ENCODE measurements at regions not wholly inside any gene's neighbourhood (a gene's known extent, or its start where the extent isn't known, plus 50 kb on each side); places are given as distances from the start of the nearest gene placed in this dataset.
A peak's percentile ranks its signal among the peaks of the same experiment; 100 is the strongest.
"Not testable (repeated sequence)": the region's sequence is repeated elsewhere in the genome, so short reads cannot be mapped to it uniquely, and the experiment has no call there.

- DNase-seq, result no peak
- Histone ChIP-seq H3K27me3 (no peaks in the 10 kb centered on the region), H3K9me3 (no peaks in the 10 kb centered on the region), H3K36me3 (no peaks in the 10 kb centered on the region), H3K4me3 (no peak overlapping the region), H3K4me1 (peaks cover 0 to 5% (median 2%) of the 10 kb centered on the region in 4 donors), H3K27ac (no peak overlapping the region)
- WGBS, 5 donors, result 89 to 95% (median 92%) methylated on average over 2 of the region's 2 CpGs
- intact Hi-C loops (cut with DNase I; ENCODE audit: low total_unique reads), result no loop called here
- TF ChIP-seq CTCF (IDR thresholded peaks at IDR 0.05), result no peak
- TF ChIP-seq POLR2AphosphoS5 (IDR thresholded peaks at IDR 0.05), result no peak
- no peak for TF ChIP-seq EP300 (IDR thresholded peaks at IDR 0.05)
- no peak for TF ChIP-seq POLR2A (IDR thresholded peaks at IDR 0.05)
Observed at GRCh38 chr6:81944661-81945060, 192.2 kb upstream of the TENT5A start.

- intact Hi-C loops (cut with DNase I; ENCODE audit: low total_unique reads); H3K36me3 ChIP-seq; H3K27me3 ChIP-seq; DNase-seq; H3K9me3 ChIP-seq; H3K27ac ChIP-seq; H3K4me3 ChIP-seq: not testable (repeated sequence)
- 86 to 92% (median 88%) methylated on average over 2 to 3 of the region's 3 CpGs for WGBS, 5 donors
- H3K4me1 ChIP-seq, result peaks cover 0 to 21% (median 10%) of the 10 kb centered on the region in 4 donors
Observed at GRCh38 chr6:81942842-81943241, 190.4 kb upstream of the TENT5A start.

GRCh38 chr6:81942067-81942370 lies 189.5 kb upstream of the TENT5A start:
- Histone ChIP-seq H3K4me1 (peaks cover 0 to 22% (median 10%) of the 10 kb centered on the region in 4 donors), H3K36me3 (no peaks in the 10 kb centered on the region), H3K27ac (no peak overlapping the region), H3K9me3 (no peaks in the 10 kb centered on the region), H3K4me3 (no peak overlapping the region), H3K27me3 (no peaks in the 10 kb centered on the region)
- no peak for DNase-seq
- intact Hi-C loops (cut with DNase I; ENCODE audit: low total_unique reads), result no loop called here
- TF ChIP-seq CTCF (IDR thresholded peaks at IDR 0.05) (no peak), EP300 (IDR thresholded peaks at IDR 0.05) (no peak), POLR2A (IDR thresholded peaks at IDR 0.05) (no peak), POLR2AphosphoS5 (IDR thresholded peaks at IDR 0.05) (no peak)
- 61 to 86% (median 82%) methylated on average over 3 of the region's 3 CpGs for WGBS, 5 donors

GRCh38 chr6:81940451-81940985 lies 188.0 kb upstream of the TENT5A start:
- Histone ChIP-seq H3K4me3 (no peak overlapping the region), H3K4me1 (peaks cover 0 to 22% (median 10%) of the 10 kb centered on the region in 4 donors), H3K9me3 (no peaks in the 10 kb centered on the region), H3K27me3 (no peaks in the 10 kb centered on the region), H3K27ac (no peak overlapping the region), H3K36me3 (no peaks in the 10 kb centered on the region)
- intact Hi-C loops (cut with DNase I; ENCODE audit: low total_unique reads), result no loop called here
- TF ChIP-seq POLR2AphosphoS5 (IDR thresholded peaks at IDR 0.05) (no peak), EP300 (IDR thresholded peaks at IDR 0.05) (no peak), POLR2A (IDR thresholded peaks at IDR 0.05) (no peak), CTCF (IDR thresholded peaks at IDR 0.05) (no peak)
- no peak for DNase-seq
- 43 to 74% (median 53%) methylated on average over 1 of the region's 1 CpG for WGBS, 5 donors

GRCh38 chr6:81939766-81940165 lies 187.3 kb upstream of the TENT5A start:
- Histone ChIP-seq H3K36me3 (no peaks in the 10 kb centered on the region), H3K4me3 (no peak overlapping the region), H3K9me3 (no peaks in the 10 kb centered on the region), H3K4me1 (peaks cover 0 to 22% (median 10%) of the 10 kb centered on the region in 4 donors), H3K27ac (peak overlapping the region in 1 of 5 donors; percentile 71), H3K27me3 (no peaks in the 10 kb centered on the region)
- 62 to 71% (median 66%) methylated on average over 3 of the region's 3 CpGs for WGBS, 5 donors
- intact Hi-C loops (cut with DNase I; ENCODE audit: low total_unique reads), result no loop called here
- DNase-seq, result no peak
- TF ChIP-seq POLR2AphosphoS5 (IDR thresholded peaks at IDR 0.05), result no peak
- TF ChIP-seq POLR2A (IDR thresholded peaks at IDR 0.05), result no peak
